Activated CD4-positive, alpha-beta T cell treated with anti-CD3 and anti-CD28 coated beads, Interleukin-2, amount 10 ng/mL, durations not matched to agents 24 days and 14 days (primary cell): ENCODE measurements at regions not wholly inside any gene's neighbourhood (a gene's known extent, or its start where the extent isn't known, plus 50 kb on each side); places are given as distances from the start of the nearest gene placed in this dataset.
"Not testable (repeated sequence)": the region's sequence is repeated elsewhere in the genome, so short reads cannot be mapped to it uniquely, and the experiment has no call there.

Experiments
- DNase-seq: peaks from one replicate; pipeline ENCODE4 v3.0.0; 2022
- H3K27ac Mint-ChIP-seq: one replicate; pipeline ENCODE4 v1.8.0; 2022; ENCODE audit warnings: mild to moderate bottlenecking, mixed read lengths
- H3K27me3 Mint-ChIP-seq: one replicate; pipeline ENCODE4 v1.8.0; 2022; ENCODE audit warnings: mixed read lengths
- H3K36me3 Mint-ChIP-seq: one replicate; pipeline ENCODE4 v1.8.0; 2022; ENCODE audit warnings: low read depth, mild to moderate bottlenecking, mixed read lengths
- H3K4me1 Mint-ChIP-seq: one replicate; pipeline ENCODE4 v1.8.0; 2021; ENCODE audit warnings: mixed read lengths
- H3K4me3 Mint-ChIP-seq: one replicate; pipeline ENCODE4 v1.8.0; 2022; ENCODE audit warnings: mild to moderate bottlenecking, moderate library complexity, mixed read lengths
- H3K9me3 Mint-ChIP-seq: one replicate; pipeline ENCODE4 v1.8.0; 2021; ENCODE audit warnings: mixed read lengths
- intact Hi-C: fragments of 100-400 bp; cut with micrococcal nuclease; formaldehyde crosslinking; loops from one replicate; pipeline ENCODE4 v1.15.1; 2023

- Mint-ChIP-seq H3K36me3 (no peaks in the 10 kb centered on the region), H3K9me3 (no peaks in the 10 kb centered on the region), H3K27me3 (no peaks in the 10 kb centered on the region), H3K4me1 (no peaks in the 10 kb centered on the region), H3K27ac (no peak overlapping the region), H3K4me3 (no peak overlapping the region)
- intact Hi-C loops = no loop called here
- DNase-seq = no peak
Measured at GRCh38 chr11:87753143-87753542, 422.1 kb downstream of the RAB38 start.

DNA sequence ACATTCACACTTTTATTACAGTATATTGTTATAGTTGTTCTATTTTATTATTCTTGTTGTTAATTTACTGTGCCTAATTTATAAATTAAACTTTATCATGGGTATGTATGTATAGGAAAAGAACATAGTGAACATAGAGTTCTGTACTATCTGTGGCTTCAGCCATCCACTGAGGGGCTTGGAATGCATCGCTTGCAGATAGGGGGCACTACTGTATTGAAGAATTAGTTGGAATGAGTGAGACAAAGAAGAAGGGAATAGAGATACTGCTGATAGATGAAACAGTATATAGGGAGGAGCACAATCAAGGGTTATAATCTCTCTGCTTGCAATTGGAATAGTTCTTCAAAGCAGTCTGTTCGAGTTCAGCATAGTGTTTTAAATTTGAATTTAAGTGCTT lies 432.2 kb downstream of the RAB38 start:
- H3K27ac Mint-ChIP-seq = no peak overlapping the region
- no peaks in the 10 kb centered on the region for H3K9me3 Mint-ChIP-seq
- intact Hi-C loops = no loop called here
- H3K36me3 Mint-ChIP-seq = no peaks in the 10 kb centered on the region
- DNase-seq = no peak
- H3K4me1 Mint-ChIP-seq = no peaks in the 10 kb centered on the region
- no peak overlapping the region for H3K4me3 Mint-ChIP-seq
- H3K27me3 Mint-ChIP-seq = no peaks in the 10 kb centered on the region

GRCh38 chr11:87740968-87741367 lies 434.3 kb downstream of the RAB38 start:
- intact Hi-C loops = no loop called here
- Mint-ChIP-seq H3K4me1 (no peaks in the 10 kb centered on the region), H3K4me3 (no peak overlapping the region), H3K27me3 (no peaks in the 10 kb centered on the region), H3K36me3 (no peaks in the 10 kb centered on the region), H3K27ac (no peak overlapping the region), H3K9me3 (no peaks in the 10 kb centered on the region)
- no peak for DNase-seq

- Mint-ChIP-seq H3K27me3 (no peaks in the 10 kb centered on the region), H3K36me3 (no peaks in the 10 kb centered on the region), H3K4me1 (no peaks in the 10 kb centered on the region), H3K9me3 (no peaks in the 10 kb centered on the region), H3K4me3 (no peak overlapping the region), H3K27ac (no peak overlapping the region)
- intact Hi-C loops = no loop called here
- DNase-seq = no peak
Measured at GRCh38 chr11:87740451-87740850, 434.8 kb downstream of the RAB38 start.

GRCh38 chr11:87739766-87740165 lies 435.5 kb downstream of the RAB38 start:
- no peaks in the 10 kb centered on the region for H3K27me3 Mint-ChIP-seq
- no peaks in the 10 kb centered on the region for H3K36me3 Mint-ChIP-seq
- DNase-seq = no peak
- intact Hi-C loops = no loop called here
- H3K4me3 Mint-ChIP-seq = no peak overlapping the region
- H3K27ac Mint-ChIP-seq = no peak overlapping the region
- H3K9me3 Mint-ChIP-seq = no peaks in the 10 kb centered on the region
- H3K4me1 Mint-ChIP-seq = no peaks in the 10 kb centered on the region

- Mint-ChIP-seq H3K27ac (no peak overlapping the region), H3K4me3 (no peak overlapping the region), H3K36me3 (no peaks in the 10 kb centered on the region), H3K4me1 (no peaks in the 10 kb centered on the region), H3K9me3 (no peaks in the 10 kb centered on the region), H3K27me3 (no peaks in the 10 kb centered on the region)
- no peak for DNase-seq
- intact Hi-C loops = no loop called here
Measured at GRCh38 chr11:87739261-87739660, 436.0 kb downstream of the RAB38 start.

GRCh38 chr11:87736928-87737327 lies 438.3 kb downstream of the RAB38 start:
- no peak overlapping the region for H3K4me3 Mint-ChIP-seq

DNA sequence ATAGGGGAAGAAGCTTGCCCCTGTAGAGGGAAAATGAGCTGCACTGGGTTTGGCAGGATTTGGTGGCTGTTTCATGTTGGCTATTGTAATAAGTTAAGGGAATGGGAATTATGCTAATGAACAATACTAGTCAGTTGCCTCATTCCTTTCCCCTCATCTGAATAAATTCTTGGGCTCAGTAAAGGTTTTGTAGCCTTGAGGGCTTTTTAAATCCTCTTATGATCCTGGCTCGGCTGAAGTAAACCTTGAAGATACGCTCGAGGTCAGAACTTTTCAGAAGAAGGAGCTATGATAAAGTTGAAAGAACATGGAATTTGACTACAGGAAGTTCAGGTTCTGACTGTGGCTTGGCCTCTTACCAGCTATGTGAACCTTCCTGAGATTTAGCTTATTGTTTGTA lies 448.7 kb downstream of the RAB38 start:
- Mint-ChIP-seq H3K4me1 (no peaks in the 10 kb centered on the region), H3K9me3 (no peaks in the 10 kb centered on the region), H3K36me3 (no peaks in the 10 kb centered on the region), H3K27ac (no peak overlapping the region), H3K4me3 (no peak overlapping the region), H3K27me3 (no peaks in the 10 kb centered on the region)
- intact Hi-C loops = no loop called here
- DNase-seq = no peak

More at GRCh38 chr11:87736928-87737327, 438.3 kb downstream of the RAB38 start:
- no peaks in the 10 kb centered on the region for H3K9me3 Mint-ChIP-seq
- H3K36me3 Mint-ChIP-seq = no peaks in the 10 kb centered on the region
- no peaks in the 10 kb centered on the region for H3K27me3 Mint-ChIP-seq
- H3K4me1 Mint-ChIP-seq = no peaks in the 10 kb centered on the region
- H3K27ac Mint-ChIP-seq = no peak overlapping the region
- intact Hi-C loops = no loop called here
- no peak for DNase-seq

GRCh38 chr11:87724358-87724757 lies 450.9 kb downstream of the RAB38 start:
- Mint-ChIP-seq H3K4me1 (no peaks in the 10 kb centered on the region), H3K4me3 (no peak overlapping the region), H3K27ac (no peak overlapping the region), H3K9me3 (no peaks in the 10 kb centered on the region), H3K36me3 (no peaks in the 10 kb centered on the region), H3K27me3 (no peaks in the 10 kb centered on the region)
- DNase-seq = no peak
- intact Hi-C loops = loop anchor here (5.0 kb wide), 1 partner anchor 818 kb away; no protein-coding TSS in a partner anchor

- intact Hi-C loops = loop anchor here (5.0 kb wide), 1 partner anchor 819 kb away; no protein-coding TSS in a partner anchor
- Mint-ChIP-seq H3K27me3 (no peaks in the 10 kb centered on the region), H3K36me3 (no peaks in the 10 kb centered on the region)
Measured at GRCh38 chr11:87722756-87723565, 452.3 kb downstream of the RAB38 start.

GRCh38 chr11:87719326-87720073 lies 455.7 kb downstream of the RAB38 start:
- intact Hi-C loops = loop anchor here (5.0 kb wide), 1 partner anchor 823 kb away; no protein-coding TSS in a partner anchor
- Mint-ChIP-seq H3K36me3 (no peaks in the 10 kb centered on the region), H3K27me3 (no peaks in the 10 kb centered on the region), H3K27ac (no peak overlapping the region), H3K4me1 (no peaks in the 10 kb centered on the region), H3K9me3 (no peaks in the 10 kb centered on the region), H3K4me3 (no peak overlapping the region)
- DNase-seq = no peak

More at GRCh38 chr11:87722756-87723565, 452.3 kb downstream of the RAB38 start:
- Mint-ChIP-seq H3K27ac (no peak overlapping the region), H3K4me1 (no peaks in the 10 kb centered on the region), H3K4me3 (no peak overlapping the region), H3K9me3 (no peaks in the 10 kb centered on the region)
- peak; percentile 58 for DNase-seq

GRCh38 chr11:87712802-87713202 lies 462.4 kb downstream of the RAB38 start:
- no peak for DNase-seq
- Mint-ChIP-seq H3K9me3 (no peaks in the 10 kb centered on the region), H3K27ac (no peak overlapping the region), H3K4me1 (no peaks in the 10 kb centered on the region), H3K27me3 (no peaks in the 10 kb centered on the region), H3K4me3 (no peak overlapping the region), H3K36me3 (no peaks in the 10 kb centered on the region)
- intact Hi-C loops = no loop called here

GRCh38 chr11:87712391-87712790 lies 462.9 kb downstream of the RAB38 start:
- no peaks in the 10 kb centered on the region for H3K9me3 Mint-ChIP-seq
- no peaks in the 10 kb centered on the region for H3K27me3 Mint-ChIP-seq
- H3K36me3 Mint-ChIP-seq = no peaks in the 10 kb centered on the region
- H3K4me3 Mint-ChIP-seq = no peak overlapping the region
- no peak for DNase-seq
- no peak overlapping the region for H3K27ac Mint-ChIP-seq
- H3K4me1 Mint-ChIP-seq = no peaks in the 10 kb centered on the region
- intact Hi-C loops = no loop called here

DNA sequence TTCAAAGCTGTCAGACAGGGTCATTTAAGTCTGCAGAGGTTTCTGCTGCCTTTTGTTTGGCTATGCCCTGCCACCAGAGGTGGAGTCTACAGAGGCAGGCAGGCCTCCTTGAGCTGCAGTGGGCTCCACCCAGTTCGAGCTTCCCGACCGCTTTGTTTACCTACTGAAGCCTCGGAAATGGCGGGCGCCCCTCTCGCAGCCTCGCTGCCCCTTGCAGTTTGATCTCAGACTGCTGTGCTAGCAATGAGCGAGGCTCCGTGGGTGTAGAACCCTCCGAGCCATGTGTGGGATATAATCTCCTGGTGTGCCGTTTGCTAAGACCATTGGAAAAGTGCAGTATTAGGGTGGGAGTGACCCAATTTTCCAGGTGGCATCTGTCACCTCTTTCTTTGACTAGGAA lies 471.7 kb downstream of the RAB38 start:
- intact Hi-C loops, H3K4me1 Mint-ChIP-seq, H3K27me3 Mint-ChIP-seq, H3K9me3 Mint-ChIP-seq, H3K4me3 Mint-ChIP-seq, H3K36me3 Mint-ChIP-seq, H3K27ac Mint-ChIP-seq, DNase-seq: not testable (repeated sequence)
